NCI-H524 treated with DMSO at 0.1 percent for 48 hours (cell line): ENCODE measurements at regions not wholly inside any gene's neighbourhood (a gene's known extent, or its start where the extent isn't known, plus 50 kb on each side); places are given as distances from the start of the nearest gene placed in this dataset.
"Not testable (repeated sequence)": the region's sequence is repeated elsewhere in the genome, so short reads cannot be mapped to it uniquely, and the experiment has no call there.

Source experiments
- DNase-seq: peaks from one replicate; lab custom pipeline; 2025; lab: John Stamatoyannopoulos, UW

GRCh38 chr21:17295997-17296396, 216.8 kb upstream of the CXADR start:
- no peak for DNase-seq

- not testable (repeated sequence) for DNase-seq
Measured at GRCh38 chr21:17299576-17299975, 213.3 kb upstream of the CXADR start.

GRCh38 chr21:17327715-17328114, 185.1 kb upstream of the CXADR start:
- not testable (repeated sequence) for DNase-seq

- no peak for DNase-seq
Measured at GRCh38 chr21:17334484-17334883, 178.4 kb upstream of the CXADR start.

GRCh38 chr21:17340081-17340480, 172.8 kb upstream of the CXADR start:
- DNase-seq: no peak

GRCh38 chr21:17343055-17343454, 169.8 kb upstream of the CXADR start:
- DNase-seq: no peak

GRCh38 chr21:17348357-17348756, 164.5 kb upstream of the CXADR start:
- DNase-seq: no peak

- DNase-seq: no peak
Measured at GRCh38 chr21:17348849-17349248, 164.0 kb upstream of the CXADR start.

GRCh38 chr21:17351766-17352165, 161.1 kb upstream of the CXADR start:
- no peak for DNase-seq

- DNase-seq: peak; percentile 12
Measured at GRCh38 chr21:17352996-17353655, 159.7 kb upstream of the CXADR start.

- DNase-seq: no peak
Measured at GRCh38 chr21:17359781-17360180, 153.1 kb upstream of the CXADR start.

- DNase-seq: no peak
Measured at GRCh38 chr21:17368748-17369363, 144.0 kb upstream of the CXADR start.

GRCh38 chr21:17370263-17370662, 142.6 kb upstream of the CXADR start:
- DNase-seq: no peak

GRCh38 chr21:17370916-17371315, 141.9 kb upstream of the CXADR start:
- no peak for DNase-seq

- no peak for DNase-seq
Measured at GRCh38 chr21:17371450-17371849, 141.4 kb upstream of the CXADR start.

- DNase-seq: no peak
Measured at GRCh38 chr21:17372200-17372599, 140.6 kb upstream of the CXADR start.

- no peak for DNase-seq
Measured at GRCh38 chr21:17386498-17386897, 126.3 kb upstream of the CXADR start.

GRCh38 chr21:17387030-17387617, 125.7 kb upstream of the CXADR start:
- DNase-seq: peak; percentile 35

- no peak for DNase-seq
Measured at GRCh38 chr21:17388226-17388625, 124.6 kb upstream of the CXADR start.

GRCh38 chr21:17389311-17389710, 123.5 kb upstream of the CXADR start:
- DNase-seq: no peak

GRCh38 chr21:17390569-17390968, 122.3 kb upstream of the CXADR start:
- no peak for DNase-seq

- DNase-seq: no peak
Measured at GRCh38 chr21:17391811-17392340, 121.0 kb upstream of the CXADR start.

- DNase-seq: no peak
Measured at GRCh38 chr21:17393413-17393812, 119.4 kb upstream of the CXADR start.
